HG02571 (cell line): ENCODE measurements at regions not wholly inside any gene's neighbourhood (a gene's known extent, or its start where the extent isn't known, plus 50 kb on each side); places are given as distances from the start of the nearest gene placed in this dataset.

Source experiments
- ATAC-seq: cut with Tn5 transposase; IDR thresholded peaks from one replicate; pipeline ENCODE4 v1.9.1; 2021; ENCODE audit warnings: mild to moderate bottlenecking, moderate library complexity; ENCODE audit not compliant: unreplicated experiment

GRCh38 chr2:216745453-216745852 is 50.1 kb upstream of the IGFBP5 start:
- no peak for ATAC-seq
